PFSK-1 (cell line): ENCODE measurements at regions not wholly inside any gene's neighbourhood (a gene's known extent, or its start where the extent isn't known, plus 50 kb on each side); places are given as distances from the start of the nearest gene placed in this dataset.

ENCODE experiments used
- FOXP2 ChIP-seq: optimal IDR thresholded peaks from 2 replicates; pipeline ENCODE3; 2011; ENCODE audit warnings: borderline replicate concordance, control low read depth, inconsistent platforms; ENCODE audit not compliant: insufficient read depth; ENCODE audit errors: extremely low read length, extremely low read depth
- POLR2AphosphoS5 ChIP-seq: IDR thresholded peaks from 2 replicates; pipeline ENCODE4 v1.6.1; 2012; ENCODE audit warnings: low read depth, mild to moderate bottlenecking, control low read depth, low read length, moderate library complexity
- SIN3A ChIP-seq: IDR thresholded peaks from 2 replicates; pipeline ENCODE4 v1.6.1; 2012; ENCODE audit warnings: mild to moderate bottlenecking, low read length, moderate library complexity, borderline replicate concordance; ENCODE audit not compliant: insufficient read depth
- TAF1 ChIP-seq: IDR thresholded peaks from 2 replicates; pipeline ENCODE4 v1.6.1; 2012; ENCODE audit warnings: low read length, control low read depth, borderline replicate concordance; ENCODE audit not compliant: insufficient read depth

- TF ChIP-seq FOXP2, result no peak
- TF ChIP-seq TAF1, result no peak
- no peak for TF ChIP-seq POLR2AphosphoS5
- no peak for TF ChIP-seq SIN3A
Observed at GRCh38 chr17:47063475-47063874, 84.4 kb upstream of the RPRML start.
